Subcutaneous abdominal adipose tissue (tissue), 5 donors: ENCODE measurements at regions not wholly inside any gene's neighbourhood (a gene's known extent, or its start where the extent isn't known, plus 50 kb on each side); places are given as distances from the start of the nearest gene placed in this dataset.

Source experiments
- H3K27ac ChIP-seq: one replicate; pipeline ENCODE4 v1.7.0; 2013; ENCODE audit warnings: low read depth, mild to moderate bottlenecking, inconsistent platforms, low read length, moderate library complexity
- H3K27me3 ChIP-seq, 5 donors: one replicate each; pipeline ENCODE4 v1.7.0; 2013; ENCODE audit warnings: low read length in 5 of 5, inconsistent platforms in 1 of 5; ENCODE audit not compliant: control insufficient read depth in 5 of 5, insufficient read depth in 4 of 5
- H3K36me3 ChIP-seq, 5 donors: one replicate each; pipeline ENCODE4 v1.7.0; 2013; ENCODE audit warnings: low read length in 5 of 5; ENCODE audit not compliant: control insufficient read depth in 5 of 5, insufficient read depth in 5 of 5
- H3K4me1 ChIP-seq, 5 donors: one replicate each; pipeline ENCODE4 v1.7.0; 2013; ENCODE audit warnings: low read length in 5 of 5, mild to moderate bottlenecking in 3 of 5, moderate library complexity in 1 of 5; ENCODE audit not compliant: control insufficient read depth in 5 of 5, insufficient read depth in 5 of 5
- H3K4me3 ChIP-seq, 5 donors: one replicate each; pipeline ENCODE4 v1.7.0; 2013; ENCODE audit warnings: low read length in 5 of 5, low read depth in 1 of 5
- H3K9ac ChIP-seq, 5 donors: one replicate each; pipeline ENCODE4 v1.7.0; 2013; ENCODE audit warnings: low read length in 5 of 5, mild to moderate bottlenecking in 4 of 5, moderate library complexity in 3 of 5
- H3K9me3 ChIP-seq, 5 donors: one replicate each; pipeline ENCODE4 v1.7.0; 2013; ENCODE audit warnings: low read length in 5 of 5; ENCODE audit not compliant: control insufficient read depth in 5 of 5
- donor health status: healthy.
- donor health status: healthy.
- donor health status: healthy.
- donor health status: healthy.
- donor health status: healthy.

DNA sequence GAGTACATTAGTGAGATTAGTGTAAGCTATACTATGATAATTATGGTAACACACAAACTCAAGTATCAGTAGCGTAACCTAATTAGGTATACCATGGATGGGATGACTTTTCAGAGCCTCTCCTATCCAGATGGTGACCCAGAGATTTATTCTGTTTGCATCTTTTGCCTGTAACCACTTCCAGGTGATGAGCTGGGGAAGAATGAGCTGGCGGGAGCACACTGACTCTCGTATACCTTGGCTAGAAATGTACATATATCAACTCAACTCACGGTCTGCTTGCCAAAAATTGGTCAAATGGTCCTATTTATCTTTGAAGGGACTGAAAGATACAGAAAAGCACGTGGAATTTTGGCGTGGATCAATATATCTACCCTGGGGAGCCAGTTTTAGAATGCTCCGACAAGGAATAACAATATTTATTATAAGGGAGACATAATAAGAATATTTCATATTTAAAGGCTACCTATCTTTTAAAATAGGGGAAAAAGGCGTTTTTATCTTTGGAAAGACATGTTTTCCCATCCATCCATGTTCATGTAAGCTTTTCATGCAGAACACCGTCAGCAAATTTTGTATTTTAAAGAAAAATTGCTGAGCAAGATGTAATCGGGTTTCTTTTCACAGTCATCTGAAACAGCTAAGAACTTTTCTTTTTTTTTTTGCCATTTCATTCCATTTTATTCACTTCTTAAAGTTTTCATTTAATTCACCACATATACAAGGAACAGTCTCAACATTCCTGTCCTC, 502.6 kb upstream of the CBLB start:
- Histone ChIP-seq H3K27me3 (no peaks in the 10 kb centered on the region), H3K36me3 (no peaks in the 10 kb centered on the region), H3K4me1 (peaks cover 0 to 2% (median 0%) of the 10 kb centered on the region in 5 donors), H3K4me3 (no peak overlapping the region), H3K9me3 (no peaks in the 10 kb centered on the region), H3K27ac (no peak overlapping the region), H3K9ac (no peak overlapping the region)

DNA sequence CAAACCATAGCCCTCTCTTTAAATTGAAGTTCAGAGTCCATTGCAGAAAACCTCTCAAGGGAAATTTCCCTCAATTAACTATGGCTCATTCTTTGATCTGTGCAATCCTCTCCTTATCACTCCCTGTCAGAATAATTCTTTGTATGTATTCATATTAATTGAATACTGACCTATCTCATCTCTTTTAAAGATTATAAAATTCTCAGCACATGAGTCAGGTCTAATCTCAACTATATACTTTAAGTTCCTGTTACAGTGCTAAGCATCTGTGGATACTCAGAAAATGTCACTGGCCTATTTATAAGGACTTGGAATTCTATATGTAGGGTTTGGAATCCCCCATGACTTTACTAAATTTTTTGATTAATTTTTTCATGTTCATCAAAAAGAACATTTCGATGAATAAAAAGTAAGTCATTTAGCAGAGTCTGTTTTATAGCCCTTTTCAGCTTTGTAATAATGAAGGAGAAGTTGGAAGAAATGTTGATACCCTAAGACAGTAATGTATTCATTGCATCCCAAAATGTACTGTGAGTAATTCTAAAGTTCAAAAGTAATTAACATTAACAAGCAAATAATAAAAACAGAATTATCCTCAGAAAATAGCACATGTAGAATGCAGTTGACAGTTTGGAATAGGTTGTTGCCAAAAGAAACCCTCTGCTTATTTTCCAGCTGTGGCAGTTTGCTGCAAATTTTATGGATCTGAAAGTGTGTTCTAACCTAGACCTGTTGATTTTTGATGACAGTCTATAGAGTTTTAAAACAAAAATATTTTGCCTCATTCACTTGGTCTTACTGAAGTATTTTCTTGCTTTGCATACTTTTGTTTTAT, 503.4 kb upstream of the CBLB start:
- H3K27ac ChIP-seq = no peak overlapping the region
- no peaks in the 10 kb centered on the region for H3K9me3 ChIP-seq
- H3K4me1 ChIP-seq = peaks cover 0 to 2% (median 0%) of the 10 kb centered on the region in 5 donors
- H3K27me3 ChIP-seq = no peaks in the 10 kb centered on the region
- no peak overlapping the region for H3K4me3 ChIP-seq
- H3K9ac ChIP-seq = no peak overlapping the region
- H3K36me3 ChIP-seq = no peaks in the 10 kb centered on the region

DNA sequence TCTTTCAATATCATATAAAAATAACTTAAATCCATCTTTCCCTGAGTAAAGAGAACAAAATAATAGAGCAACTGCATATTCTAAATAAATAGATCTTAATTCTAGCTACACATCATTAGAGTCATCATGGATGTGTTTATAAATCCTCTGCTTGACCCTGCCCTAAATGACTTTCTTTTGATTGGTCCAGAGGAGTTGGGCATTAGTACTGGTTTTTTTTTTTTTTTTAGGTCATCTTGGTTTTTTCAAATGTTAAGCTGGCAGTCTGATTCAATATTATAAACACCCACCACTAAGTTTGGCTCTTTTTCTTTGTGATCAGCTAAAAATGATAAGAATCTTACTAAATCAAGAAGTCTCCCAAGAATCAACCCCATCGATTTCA, 504.0 kb upstream of the CBLB start:
- Histone ChIP-seq H3K27ac (no peak overlapping the region), H3K27me3 (no peaks in the 10 kb centered on the region), H3K4me1 (peaks cover 0 to 2% (median 0%) of the 10 kb centered on the region in 5 donors), H3K9me3 (no peaks in the 10 kb centered on the region), H3K36me3 (no peaks in the 10 kb centered on the region), H3K4me3 (no peak overlapping the region), H3K9ac (no peak overlapping the region)

DNA sequence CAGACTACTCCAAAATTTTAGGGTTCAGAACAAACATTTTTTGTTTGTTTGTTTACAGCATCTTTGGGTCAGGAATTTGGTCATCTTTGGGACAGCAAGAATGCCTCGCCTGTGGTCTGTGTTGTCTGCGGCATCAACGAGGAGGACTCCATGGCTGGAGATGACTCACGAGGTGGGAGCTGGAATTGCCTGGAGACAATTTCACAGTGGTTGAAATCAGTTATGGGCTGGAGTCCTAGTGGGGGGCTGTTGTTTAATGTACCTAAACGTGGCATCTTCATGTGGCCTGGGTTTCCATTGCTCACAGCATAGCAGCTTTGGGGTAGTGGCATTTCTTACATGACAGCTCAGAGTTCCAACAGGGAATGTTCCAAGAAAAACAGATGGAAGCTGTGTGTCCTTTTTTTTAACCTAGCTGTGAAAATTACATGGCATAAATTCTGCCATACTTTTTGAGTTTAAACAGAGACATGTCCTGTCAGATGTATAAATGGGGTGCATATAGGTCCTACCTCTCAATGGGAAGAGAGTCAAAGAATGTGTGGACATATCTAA, 507.3 kb upstream of the CBLB start:
- H3K36me3 ChIP-seq = no peaks in the 10 kb centered on the region
- H3K27me3 ChIP-seq = no peaks in the 10 kb centered on the region
- peaks cover 0 to 12% (median 0%) of the 10 kb centered on the region in 5 donors for H3K4me1 ChIP-seq
- H3K27ac ChIP-seq = no peak overlapping the region
- H3K9ac ChIP-seq = no peak overlapping the region
- no peak overlapping the region for H3K4me3 ChIP-seq
- no peaks in the 10 kb centered on the region for H3K9me3 ChIP-seq

DNA sequence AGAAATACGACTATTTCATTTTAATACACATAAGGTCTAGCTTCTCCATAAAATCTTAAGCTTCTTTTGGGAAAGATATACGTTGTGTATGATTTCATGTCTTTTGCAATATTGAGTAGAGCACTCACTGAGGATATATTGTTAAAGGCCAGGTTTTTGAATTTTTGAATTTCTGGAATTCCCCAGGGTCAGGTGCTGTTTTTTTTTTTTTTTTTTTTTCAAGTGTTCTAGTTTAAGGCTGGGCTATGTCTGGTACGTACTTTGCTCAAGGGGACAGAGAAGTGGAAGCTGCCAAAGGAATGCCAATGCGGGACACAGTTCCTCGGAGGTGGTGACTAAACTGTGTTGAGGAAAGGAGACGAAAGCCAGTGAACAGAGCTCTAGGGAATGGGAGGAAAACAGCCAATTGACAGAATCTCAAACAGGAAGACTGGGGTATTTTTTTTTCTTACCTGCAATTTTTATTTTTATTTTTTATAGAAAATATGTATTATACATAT, 510.5 kb upstream of the CBLB start:
- peaks cover 0 to 13% (median 0%) of the 10 kb centered on the region in 5 donors for H3K4me1 ChIP-seq
- H3K9ac ChIP-seq = no peak overlapping the region
- H3K4me3 ChIP-seq = no peak overlapping the region
- no peaks in the 10 kb centered on the region for H3K27me3 ChIP-seq
- no peaks in the 10 kb centered on the region for H3K9me3 ChIP-seq
- H3K27ac ChIP-seq = no peak overlapping the region
- H3K36me3 ChIP-seq = no peaks in the 10 kb centered on the region

DNA sequence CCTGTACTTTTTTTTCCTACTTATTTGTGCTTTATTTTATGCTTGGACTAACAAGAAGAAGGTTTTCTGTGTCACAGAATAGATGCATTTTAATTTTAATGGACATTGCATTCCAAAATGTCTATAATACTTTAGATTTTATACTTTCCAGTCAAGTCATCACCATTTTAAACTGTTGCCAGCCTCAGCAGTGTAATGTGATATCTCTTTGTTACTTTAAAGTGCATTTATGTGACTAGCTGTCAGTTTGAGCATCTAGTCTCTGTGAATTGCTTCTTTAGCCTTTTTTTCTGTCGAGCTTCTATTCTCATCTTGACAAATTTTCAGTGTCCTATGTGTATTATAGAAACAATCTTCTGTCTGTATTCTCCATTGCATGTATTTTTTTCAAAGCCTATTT, 511.4 kb upstream of the CBLB start:
- Histone ChIP-seq H3K9me3 (no peaks in the 10 kb centered on the region), H3K27ac (no peak overlapping the region), H3K4me3 (no peak overlapping the region), H3K27me3 (no peaks in the 10 kb centered on the region), H3K36me3 (no peaks in the 10 kb centered on the region), H3K4me1 (peaks cover 0 to 13% (median 0%) of the 10 kb centered on the region in 5 donors), H3K9ac (no peak overlapping the region)

DNA sequence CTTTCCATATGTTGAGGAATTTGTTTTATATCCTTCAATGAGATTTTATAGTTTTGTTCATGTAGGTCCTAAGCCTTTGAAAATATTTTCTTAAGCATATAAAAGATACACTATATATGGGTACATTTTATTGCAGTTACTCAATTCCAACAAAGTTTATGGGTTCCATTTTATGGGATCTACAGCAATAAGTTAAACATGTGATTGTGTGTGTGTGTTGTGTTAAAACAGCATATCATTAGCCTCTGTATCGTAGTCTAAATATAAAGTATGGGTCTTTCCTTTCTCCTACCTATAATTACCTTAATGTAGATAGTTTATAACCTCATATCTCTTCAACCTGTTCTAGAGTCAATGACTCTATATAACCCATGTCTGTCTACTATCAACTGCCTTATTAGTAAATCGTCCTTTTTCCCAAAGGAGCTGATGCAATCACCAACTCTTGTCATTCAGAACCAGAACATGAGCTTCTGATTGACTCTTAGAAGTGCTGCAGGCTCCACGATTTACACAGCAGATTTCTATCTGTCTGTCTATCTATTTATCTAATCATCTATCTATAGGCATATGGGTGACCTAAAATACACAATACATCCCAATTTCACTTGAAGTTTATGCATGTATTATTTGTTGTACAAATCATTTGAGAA, 512.6 kb upstream of the CBLB start:
- H3K27ac ChIP-seq = no peak overlapping the region

DNA sequence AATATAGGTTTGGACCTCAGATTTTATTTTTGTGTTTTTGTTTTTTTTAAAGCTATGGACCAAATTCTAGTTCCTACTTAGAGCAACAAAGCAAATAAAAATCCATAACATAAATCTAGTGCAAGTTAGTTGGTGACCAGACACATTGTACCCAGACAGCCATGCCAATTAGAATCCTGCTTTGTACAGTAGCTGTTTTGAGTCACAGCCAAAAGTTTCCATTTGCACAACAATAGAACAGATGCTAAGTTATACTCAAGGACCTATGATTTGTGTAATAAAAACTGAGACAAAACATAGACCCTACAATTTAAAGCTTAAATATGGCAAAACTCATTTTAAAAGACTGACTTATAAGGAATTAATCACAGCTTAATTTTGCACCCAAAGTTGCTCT, 513.1 kb upstream of the CBLB start:
- H3K27me3 ChIP-seq = no peaks in the 10 kb centered on the region
- H3K36me3 ChIP-seq = no peaks in the 10 kb centered on the region
- H3K4me3 ChIP-seq = no peak overlapping the region
- no peak overlapping the region for H3K27ac ChIP-seq
- peaks cover 0 to 13% (median 0%) of the 10 kb centered on the region in 5 donors for H3K4me1 ChIP-seq
- no peak overlapping the region for H3K9ac ChIP-seq
- H3K9me3 ChIP-seq = no peaks in the 10 kb centered on the region

More for the DNA sequence above, 512.6 kb upstream of the CBLB start:
- Histone ChIP-seq H3K4me1 (peaks cover 0 to 13% (median 0%) of the 10 kb centered on the region in 5 donors), H3K27me3 (no peaks in the 10 kb centered on the region), H3K4me3 (no peak overlapping the region), H3K9me3 (no peaks in the 10 kb centered on the region), H3K9ac (no peak overlapping the region), H3K36me3 (no peaks in the 10 kb centered on the region)

DNA sequence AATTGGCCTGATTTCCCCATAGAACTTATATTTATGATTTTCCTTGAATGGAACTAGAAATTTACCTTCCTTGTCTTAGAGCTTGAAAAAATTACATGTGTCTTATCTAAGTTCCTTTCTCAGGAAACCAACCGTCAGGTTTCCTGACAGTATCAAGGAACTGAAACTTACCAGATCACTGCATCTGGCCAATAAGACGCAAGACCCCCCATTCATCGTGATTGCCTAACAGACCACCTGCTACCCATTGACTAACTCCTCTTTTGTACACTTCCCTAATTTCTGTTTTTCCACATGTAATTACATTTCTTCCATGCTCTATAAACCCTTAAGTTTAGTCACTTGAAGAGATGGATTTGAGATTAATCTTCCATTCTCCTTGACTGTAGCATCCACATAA, 517.2 kb upstream of the CBLB start:
- H3K36me3 ChIP-seq = no peaks in the 10 kb centered on the region
- H3K27ac ChIP-seq = no peak overlapping the region
- H3K27me3 ChIP-seq = no peaks in the 10 kb centered on the region
- no peak overlapping the region for H3K4me3 ChIP-seq
- peaks cover 0 to 3% (median 0%) of the 10 kb centered on the region in 5 donors for H3K4me1 ChIP-seq
- no peaks in the 10 kb centered on the region for H3K9me3 ChIP-seq
- no peak overlapping the region for H3K9ac ChIP-seq
